ENCODE measurements at regions not wholly inside any gene's neighbourhood (a gene's known extent, or its start where the extent isn't known, plus 50 kb on each side); places are given as distances from the start of the nearest gene placed in this dataset.

DNA sequence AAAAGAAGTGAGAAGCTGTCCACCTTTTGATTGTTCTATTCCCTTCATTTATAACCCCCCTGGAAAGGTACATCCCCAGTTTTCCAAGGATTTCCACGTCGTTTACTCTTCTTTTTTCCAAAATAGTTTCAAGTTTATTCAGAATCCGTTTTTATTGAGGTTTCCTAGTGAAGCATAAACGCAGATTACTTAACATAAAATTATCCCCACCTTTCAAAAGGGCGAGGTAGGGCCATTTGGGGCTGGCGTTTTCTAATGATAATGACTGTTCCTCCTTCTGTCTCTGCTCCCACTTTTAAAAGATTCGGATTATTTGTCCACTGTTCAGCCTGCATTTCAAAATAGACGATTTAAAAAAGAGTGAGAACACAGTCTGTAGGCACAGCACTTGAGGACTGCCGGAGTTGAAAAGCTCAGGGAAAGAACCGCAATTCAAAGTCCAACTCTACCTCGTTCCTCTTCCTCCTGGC, 165.2 kb upstream of the PPP1R3A start:
- Histone ChIP-seq H3K27ac (ENCODE audit: low read depth in 2 of 2, low read length in 1 of 2) (no peak overlapping the region), H3K27me3 (ENCODE audit: insufficient read depth) (peaks cover 82% of the 10 kb centered on the region), H3K4me2 (0 out of 2 replicates have a peak overlapping the region, but pooled peaks have one; percentile 73), H3K9me3 (no peaks in the 10 kb centered on the region), H3F3A (replicated peaks; ENCODE audit: insufficient read depth) (peaks cover 3% of the 10 kb centered on the region), H3K9me2 (no peaks in the 10 kb centered on the region), H3K4me3 (ENCODE audit: low read depth in 2 of 2, low read length in 1 of 2) (no peak overlapping the region), H2AFZ (ENCODE audit: low read depth) (no peak overlapping the region), H3K9ac (no peak overlapping the region), H3K36me3 (replicated peaks in 1 of 2; ENCODE audit: control insufficient read depth in 1 of 2, insufficient read depth in 2 of 2, low read length in 1 of 2) (no peaks in the 10 kb centered on the region), H3K79me2 (ENCODE audit: insufficient read depth) (no peaks in the 10 kb centered on the region), H3K4me1 (ENCODE audit: control insufficient read depth in 1 of 2, insufficient read depth in 2 of 2, low read depth in 1 of 2, low read length in 1 of 2) (peaks cover 0 to 3% of the 10 kb centered on the region in 2 experiments; a peak in 1 of 4 replicates), H4K20me1 (ENCODE audit: insufficient read depth) (no peaks in the 10 kb centered on the region)
- TF ChIP-seq RFX5 (IDR thresholded peaks at IDR 0.05; ENCODE audit: low read length) (no peak), TCF12 (IDR thresholded peaks at IDR 0.05) (no peak), NFIC (IDR thresholded peaks at IDR 0.05; ENCODE audit: borderline replicate concordance) (no peak), FOXJ3 (CRISPR knock-in tag; IDR thresholded peaks at IDR 0.05) (no peak)
- ChIA-PET POLR2A (no interaction called here), CTCF (interaction anchor here (1.4 kb wide), 1 partner anchor 322 kb away, joined by 3 read pairs; no protein-coding TSS in a partner anchor)
- WGBS (ENCODE audit: low lambda C conversion rate), result 7% methylated on average over 11 of the region's 11 CpGs
- peak; percentile 28 for DNase-seq

DNA sequence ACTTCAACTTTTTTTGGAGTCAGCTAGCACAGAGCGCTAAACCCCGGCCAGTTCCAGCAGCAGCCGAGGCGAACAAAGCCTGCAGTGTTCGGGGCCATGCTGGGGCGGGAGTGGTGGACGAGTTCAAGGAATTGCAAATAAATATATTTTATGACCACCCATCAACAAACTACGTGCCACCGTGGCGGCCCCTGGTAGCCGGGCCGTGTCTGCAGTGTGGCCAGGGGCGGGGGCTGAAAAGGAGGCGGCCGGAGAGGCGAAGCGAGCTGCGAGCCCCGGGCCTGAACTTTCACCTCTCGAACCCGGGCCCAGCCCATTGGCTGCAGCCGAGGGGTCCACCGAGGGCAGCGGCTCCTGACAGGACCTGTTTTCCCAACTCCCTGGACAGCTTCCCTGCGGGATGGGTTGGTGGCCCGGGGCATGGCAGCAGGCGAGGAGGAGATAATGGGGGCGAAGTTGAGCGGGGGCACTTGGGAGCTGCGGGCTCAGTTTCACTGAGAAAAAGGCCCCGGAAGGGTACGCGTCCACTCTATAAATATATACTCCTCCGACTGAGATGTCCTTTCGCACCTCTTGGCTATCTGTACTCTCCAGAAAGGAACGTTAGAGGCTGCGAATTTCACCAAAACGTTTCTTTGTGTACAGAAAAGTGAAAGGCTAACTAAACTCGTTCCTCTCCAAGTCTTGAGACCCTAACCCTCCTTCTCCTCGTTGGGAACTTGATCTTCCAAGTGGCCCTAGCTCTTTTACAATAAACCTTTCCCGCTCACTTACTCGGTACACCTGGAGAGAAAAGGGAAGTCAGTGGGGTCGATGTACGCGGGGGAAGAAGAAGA, 164.6 kb upstream of the PPP1R3A start:
- H3K27me3 ChIP-seq (ENCODE audit: insufficient read depth), result peaks cover 86% of the 10 kb centered on the region
- H3K27ac ChIP-seq (ENCODE audit: low read depth in 2 of 2, low read length in 1 of 2), result no peak overlapping the region
- ChIA-PET POLR2A (no interaction called here), CTCF (interaction anchor here (1.0 to 1.4 kb wide), 3 partner anchors 15 to 1597 kb away, joined by 3 read pairs; no protein-coding TSS in a partner anchor)
- H4K20me1 ChIP-seq (ENCODE audit: insufficient read depth), result no peaks in the 10 kb centered on the region
- no peaks in the 10 kb centered on the region for H3K9me3 ChIP-seq
- H3K4me2 ChIP-seq, result no peak overlapping the region
- H3F3A ChIP-seq (replicated peaks; ENCODE audit: insufficient read depth), result peaks cover 3% of the 10 kb centered on the region
- H3K36me3 ChIP-seq (replicated peaks in 1 of 2; ENCODE audit: control insufficient read depth in 1 of 2, insufficient read depth in 2 of 2, low read length in 1 of 2), result no peaks in the 10 kb centered on the region
- no peak overlapping the region for H3K9ac ChIP-seq
- no peak overlapping the region for H3K4me3 ChIP-seq (ENCODE audit: low read depth in 2 of 2, low read length in 1 of 2)
- H2AFZ ChIP-seq (ENCODE audit: low read depth), result no peak overlapping the region
- 12% methylated on average over 42 of the region's 45 CpGs for WGBS (ENCODE audit: low lambda C conversion rate)
- peaks cover 0 to 3% of the 10 kb centered on the region in 2 experiments; a peak in 1 of 4 replicates for H3K4me1 ChIP-seq (ENCODE audit: control insufficient read depth in 1 of 2, insufficient read depth in 2 of 2, low read depth in 1 of 2, low read length in 1 of 2)
- TF ChIP-seq EZH2phosphoT487 (IDR thresholded peaks at IDR 0.05; ENCODE audit: borderline replicate concordance, low read depth), result peak; percentile 66; the same call in 1 of the 2 replicates
- TF ChIP-seq, protein P1, sequence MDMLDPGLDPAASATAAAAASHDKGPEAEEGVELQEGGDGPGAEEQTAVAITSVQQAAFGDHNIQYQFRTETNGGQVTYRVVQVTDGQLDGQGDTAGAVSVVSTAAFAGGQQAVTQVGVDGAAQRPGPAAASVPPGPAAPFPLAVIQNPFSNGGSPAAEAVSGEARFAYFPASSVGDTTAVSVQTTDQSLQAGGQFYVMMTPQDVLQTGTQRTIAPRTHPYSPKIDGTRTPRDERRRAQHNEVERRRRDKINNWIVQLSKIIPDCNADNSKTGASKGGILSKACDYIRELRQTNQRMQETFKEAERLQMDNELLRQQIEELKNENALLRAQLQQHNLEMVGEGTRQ (IDR thresholded peaks at IDR 0.05; ENCODE audit: borderline replicate concordance, low read depth, low read length), result no peak
- no peaks in the 10 kb centered on the region for H3K79me2 ChIP-seq (ENCODE audit: insufficient read depth)
- H3K9me2 ChIP-seq, result no peaks in the 10 kb centered on the region
- DNase-seq, result peak; percentile 37

DNA sequence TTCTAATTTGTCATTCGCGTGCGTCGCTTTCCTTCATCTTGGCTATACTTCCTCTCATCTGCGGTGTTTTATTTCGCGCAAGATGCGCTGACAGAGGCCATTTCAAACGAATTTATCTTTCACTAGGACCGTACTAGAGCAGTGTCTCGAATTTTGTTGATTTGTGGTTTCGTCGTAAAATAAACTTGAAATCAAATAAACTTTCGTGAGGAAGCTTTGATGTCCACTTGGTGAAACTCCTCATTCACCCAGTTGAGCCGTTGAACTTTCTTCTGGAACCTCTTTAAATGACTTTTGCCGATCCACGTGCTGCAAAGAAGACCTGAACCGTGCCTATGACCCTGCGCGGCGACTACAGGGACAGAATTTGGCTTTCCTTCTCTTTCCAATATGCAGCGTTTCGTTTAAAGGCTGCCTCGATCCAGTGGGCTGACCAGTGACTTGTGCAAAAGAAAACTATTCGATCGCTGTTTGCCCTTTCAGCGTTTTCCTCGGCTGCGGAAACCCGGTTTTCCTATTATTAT, 163.9 kb upstream of the PPP1R3A start:
- CTCF ChIA-PET, result interaction anchor here (1.0 to 1.4 kb wide), 3 partner anchors 15 to 1598 kb away, joined by 3 read pairs; no protein-coding TSS in a partner anchor
- Histone ChIP-seq H3K4me1 (ENCODE audit: control insufficient read depth in 1 of 2, insufficient read depth in 2 of 2, low read depth in 1 of 2, low read length in 1 of 2) (peaks cover 0 to 3% of the 10 kb centered on the region in 2 experiments; a peak in 1 of 4 replicates), H3K27me3 (ENCODE audit: insufficient read depth) (peaks cover 86% of the 10 kb centered on the region), H3K27ac (ENCODE audit: low read depth in 2 of 2, low read length in 1 of 2) (no peak overlapping the region), H3K9me3 (no peaks in the 10 kb centered on the region), H3K9ac (no peak overlapping the region), H3K9me2 (no peaks in the 10 kb centered on the region), H2AFZ (ENCODE audit: low read depth) (no peak overlapping the region), H3K79me2 (ENCODE audit: insufficient read depth) (no peaks in the 10 kb centered on the region), H3K4me3 (ENCODE audit: low read depth in 2 of 2, low read length in 1 of 2) (no peak overlapping the region), H3F3A (replicated peaks; ENCODE audit: insufficient read depth) (peaks cover 3% of the 10 kb centered on the region), H3K4me2 (no peak overlapping the region), H3K36me3 (replicated peaks in 1 of 2; ENCODE audit: control insufficient read depth in 1 of 2, insufficient read depth in 2 of 2, low read length in 1 of 2) (no peaks in the 10 kb centered on the region), H4K20me1 (ENCODE audit: insufficient read depth) (no peaks in the 10 kb centered on the region)
- POLR2A ChIA-PET, result no interaction called here
- peak; percentile 43; the same call in 1 of the 2 replicates for TF ChIP-seq POLR2AphosphoS5 (IDR thresholded peaks at IDR 0.05; ENCODE audit: low read depth, low read length)
- TF ChIP-seq, protein P2, sequence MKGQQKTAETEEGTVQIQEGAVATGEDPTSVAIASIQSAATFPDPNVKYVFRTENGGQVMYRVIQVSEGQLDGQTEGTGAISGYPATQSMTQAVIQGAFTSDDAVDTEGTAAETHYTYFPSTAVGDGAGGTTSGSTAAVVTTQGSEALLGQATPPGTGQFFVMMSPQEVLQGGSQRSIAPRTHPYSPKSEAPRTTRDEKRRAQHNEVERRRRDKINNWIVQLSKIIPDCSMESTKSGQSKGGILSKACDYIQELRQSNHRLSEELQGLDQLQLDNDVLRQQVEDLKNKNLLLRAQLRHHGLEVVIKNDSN (IDR thresholded peaks at IDR 0.05; ENCODE audit: borderline replicate concordance, low read depth), result no peak
- WGBS (ENCODE audit: low lambda C conversion rate), result 6% methylated on average over 30 of the region's 30 CpGs
- DNase-seq, result peak; percentile 24

All from SK-N-SH (cell line).